Upper lobe of left lung (tissue), 6 donors: ENCODE measurements at regions not wholly inside any gene's neighbourhood (a gene's known extent, or its start where the extent isn't known, plus 50 kb on each side); places are given as distances from the start of the nearest gene placed in this dataset.
A peak's percentile ranks its signal among the peaks of the same experiment; 100 is the strongest.

Experiments used
- ATAC-seq, 2 donors: fragments of 200-7000 bp; cut with Tn5 transposase; one replicate each; pipeline ENCODE4 v1.9.1; 2022; ENCODE audit warnings: mild to moderate bottlenecking in 2 of 2, moderate library complexity in 2 of 2; ENCODE audit not compliant: low FRiP score in 2 of 2
- DNase-seq, 2 donors: peaks; one replicate each; pipeline ENCODE4 v3.0.0-alpha.2; 2019 to 2020
- H3K27ac ChIP-seq, 4 donors: fragments of 200-600 bp; sonication (generic); one replicate each; pipeline ENCODE4 v1.5.1; 2016 to 2019
- H3K27me3 ChIP-seq, 4 donors: fragments of 200-600 bp; sonication (generic); one replicate each; pipeline ENCODE4 v1.5.1; 2017 to 2019
- H3K36me3 ChIP-seq, 4 donors: fragments of 200-600 bp; sonication (generic); one replicate each; pipeline ENCODE4 v1.5.1; 2016 to 2019
- H3K4me1 ChIP-seq, 4 donors: fragments of 200-600 bp; sonication (generic); one replicate each; pipeline ENCODE4 v1.5.1; 2018 to 2019
- H3K4me3 ChIP-seq, 4 donors: fragments of 200-600 bp; sonication (generic); one replicate each; pipeline ENCODE4 v1.5.1; 2017 to 2019; ENCODE audit warnings: mild to moderate bottlenecking in 2 of 4, moderate library complexity in 1 of 4
- H3K9me3 ChIP-seq, 4 donors: fragments of 200-600 bp; sonication (generic); one replicate each; pipeline ENCODE4 v1.5.1; 2018 to 2019
- CTCF ChIP-seq, 6 experiments: fragments of 450-650 bp in 4 of 6; fragments of 200-600 bp in 2 of 6; sonication (generic) in 2 of 6; IDR thresholded peaks; one replicate each; pipeline ENCODE4 v1.5.1; 2016 to 2019; ENCODE audit warnings: antibody characterized with exemption in 6 of 6
- EP300 ChIP-seq, 4 donors: sonication (generic); formaldehyde crosslinking; IDR thresholded peaks; one replicate each; pipeline ENCODE4 v1.5.1; 2017; ENCODE audit warnings: antibody characterized with exemption in 4 of 4, control low read depth in 2 of 4
- POLR2A ChIP-seq, 4 donors: fragments of 450-650 bp; IDR thresholded peaks; one replicate each; pipeline ENCODE4 v1.5.1; 2016 to 2017; ENCODE audit warnings: antibody characterized with exemption in 4 of 4, mild to moderate bottlenecking in 2 of 4
- POLR2AphosphoS5 ChIP-seq, 2 donors: sonication (generic); formaldehyde crosslinking; IDR thresholded peaks; one replicate each; pipeline ENCODE4 v1.5.1; 2017; ENCODE audit warnings: antibody characterized with exemption in 2 of 2
- WGBS, 2 donors: methylation state at CpG; one replicate each; pipeline ENCODE4 v1.1.5; 2017 to 2018; 5-methylcytosine and 5-hydroxymethylcytosine counted together
- donor health status: DM: no; HTN: no; CAD: no; lungs with moderate emphysema.
- donor health status: DM: no; HTN: yes; CAD: no; lungs with severe emphysema.

GRCh38 chr22:25362215-25362882 lies 142.9 kb downstream of the CRYBB2 start:
- 29 to 44% methylated on average over 11 to 17 of the region's 17 CpGs for WGBS, 2 donors
- peak in 1 of 2 donors; percentile 62 for ATAC-seq
- Histone ChIP-seq H3K4me1 (peaks cover 18 to 43% (median 23%) of the 10 kb centered on the region in 4 donors), H3K27me3 (no peaks in the 10 kb centered on the region), H3K4me3 (no peak overlapping the region), H3K9me3 (no peaks in the 10 kb centered on the region), H3K27ac (no peak overlapping the region), H3K36me3 (peaks cover 4 to 28% (median 17%) of the 10 kb centered on the region in 4 donors)
- DNase-seq = peak in 1 of 2 donors; percentile 60
- peak; percentile 74 to 88 (median 80) for TF ChIP-seq CTCF (IDR thresholded peaks at IDR 0.05)
- TF ChIP-seq EP300 (IDR thresholded peaks at IDR 0.05) = no peak
- TF ChIP-seq POLR2AphosphoS5 (IDR thresholded peaks at IDR 0.05) = no peak

GRCh38 chr22:25362883-25363240 lies 143.4 kb downstream of the CRYBB2 start:
- DNase-seq = peak in 1 of 2 donors; percentile 7
- no peak overlapping the region for H3K4me3 ChIP-seq
- no peaks in the 10 kb centered on the region for H3K27me3 ChIP-seq
- no peak overlapping the region for H3K27ac ChIP-seq
- peaks cover 18 to 44% (median 23%) of the 10 kb centered on the region in 4 donors for H3K4me1 ChIP-seq
- 74 to 82% methylated on average over 9 to 11 of the region's 11 CpGs for WGBS, 2 donors
- H3K36me3 ChIP-seq = peaks cover 4 to 23% (median 15%) of the 10 kb centered on the region in 4 donors
- ATAC-seq = no peak
- no peaks in the 10 kb centered on the region for H3K9me3 ChIP-seq
- TF ChIP-seq POLR2A (IDR thresholded peaks at IDR 0.05) (no peak), CTCF (IDR thresholded peaks at IDR 0.05) (no peak), EP300 (IDR thresholded peaks at IDR 0.05) (no peak), POLR2AphosphoS5 (IDR thresholded peaks at IDR 0.05) (no peak)

GRCh38 chr22:25363474-25363873 lies 144.0 kb downstream of the CRYBB2 start:
- Histone ChIP-seq H3K4me1 (peaks cover 18 to 47% (median 23%) of the 10 kb centered on the region in 4 donors), H3K9me3 (no peaks in the 10 kb centered on the region), H3K27ac (no peak overlapping the region), H3K27me3 (no peaks in the 10 kb centered on the region), H3K4me3 (no peak overlapping the region), H3K36me3 (peaks cover 4 to 17% (median 13%) of the 10 kb centered on the region in 4 donors)
- no peak for ATAC-seq
- WGBS, 2 donors = 81 to 95% methylated on average over 5 to 8 of the region's 8 CpGs
- TF ChIP-seq EP300 (IDR thresholded peaks at IDR 0.05) = no peak
- TF ChIP-seq CTCF (IDR thresholded peaks at IDR 0.05) = no peak
- TF ChIP-seq POLR2A (IDR thresholded peaks at IDR 0.05) = no peak
- no peak for TF ChIP-seq POLR2AphosphoS5 (IDR thresholded peaks at IDR 0.05)
- no peak for DNase-seq

GRCh38 chr22:25364281-25364680 lies 144.8 kb downstream of the CRYBB2 start:
- 71 to 73% methylated on average over 1 of the region's 1 CpG for WGBS, 2 donors

More at GRCh38 chr22:25364281-25364680, 144.8 kb downstream of the CRYBB2 start:
- H3K27me3 ChIP-seq = no peaks in the 10 kb centered on the region
- peaks cover 4 to 12% (median 8%) of the 10 kb centered on the region in 4 donors for H3K36me3 ChIP-seq
- ATAC-seq (no peak), DNase-seq (no peak)
- H3K27ac ChIP-seq = peak overlapping the region in 2 of 4 donors; percentile 30 to 42
- no peak overlapping the region for H3K4me3 ChIP-seq
- no peak for TF ChIP-seq POLR2AphosphoS5 (IDR thresholded peaks at IDR 0.05)
- TF ChIP-seq EP300 (IDR thresholded peaks at IDR 0.05) = no peak
- no peak for TF ChIP-seq CTCF (IDR thresholded peaks at IDR 0.05)
- no peak for TF ChIP-seq POLR2A (IDR thresholded peaks at IDR 0.05)
- H3K9me3 ChIP-seq = no peaks in the 10 kb centered on the region
- H3K4me1 ChIP-seq = peaks cover 18 to 50% (median 23%) of the 10 kb centered on the region in 4 donors
